22Rv1 (cell line): ENCODE measurements at regions not wholly inside any gene's neighbourhood (a gene's known extent, or its start where the extent isn't known, plus 50 kb on each side); places are given as distances from the start of the nearest gene placed in this dataset.

Experiments used
- CTCF ChIP-seq: fragments of 450-650 bp; IDR thresholded peaks from 2 replicates; pipeline ENCODE4 v1.5.1; 2017; ENCODE audit warnings: mild to moderate bottlenecking
- ZFX ChIP-seq: fragments of 450-650 bp; IDR thresholded peaks from 2 replicates; pipeline ENCODE4 v1.6.1; 2017; ENCODE audit warnings: antibody characterized with exemption, borderline replicate concordance

- TF ChIP-seq CTCF (no peak), ZFX (no peak)
These were observed 75.9 kb downstream of the FOXA2 start for GRCh38 chr20:22508426-22508825.
